ENCODE measurements at regions not wholly inside any gene's neighbourhood (a gene's known extent, or its start where the extent isn't known, plus 50 kb on each side); places are given as distances from the start of the nearest gene placed in this dataset.

- TF ChIP-seq BACH2 (CRISPR knock-in tag; IDR thresholded peaks at IDR 0.05; ENCODE audit: borderline replicate concordance), result no peak
- TF ChIP-seq SNAI2 (CRISPR knock-in tag; IDR thresholded peaks at IDR 0.05), result no peak
- TF ChIP-seq, protein P1, sequence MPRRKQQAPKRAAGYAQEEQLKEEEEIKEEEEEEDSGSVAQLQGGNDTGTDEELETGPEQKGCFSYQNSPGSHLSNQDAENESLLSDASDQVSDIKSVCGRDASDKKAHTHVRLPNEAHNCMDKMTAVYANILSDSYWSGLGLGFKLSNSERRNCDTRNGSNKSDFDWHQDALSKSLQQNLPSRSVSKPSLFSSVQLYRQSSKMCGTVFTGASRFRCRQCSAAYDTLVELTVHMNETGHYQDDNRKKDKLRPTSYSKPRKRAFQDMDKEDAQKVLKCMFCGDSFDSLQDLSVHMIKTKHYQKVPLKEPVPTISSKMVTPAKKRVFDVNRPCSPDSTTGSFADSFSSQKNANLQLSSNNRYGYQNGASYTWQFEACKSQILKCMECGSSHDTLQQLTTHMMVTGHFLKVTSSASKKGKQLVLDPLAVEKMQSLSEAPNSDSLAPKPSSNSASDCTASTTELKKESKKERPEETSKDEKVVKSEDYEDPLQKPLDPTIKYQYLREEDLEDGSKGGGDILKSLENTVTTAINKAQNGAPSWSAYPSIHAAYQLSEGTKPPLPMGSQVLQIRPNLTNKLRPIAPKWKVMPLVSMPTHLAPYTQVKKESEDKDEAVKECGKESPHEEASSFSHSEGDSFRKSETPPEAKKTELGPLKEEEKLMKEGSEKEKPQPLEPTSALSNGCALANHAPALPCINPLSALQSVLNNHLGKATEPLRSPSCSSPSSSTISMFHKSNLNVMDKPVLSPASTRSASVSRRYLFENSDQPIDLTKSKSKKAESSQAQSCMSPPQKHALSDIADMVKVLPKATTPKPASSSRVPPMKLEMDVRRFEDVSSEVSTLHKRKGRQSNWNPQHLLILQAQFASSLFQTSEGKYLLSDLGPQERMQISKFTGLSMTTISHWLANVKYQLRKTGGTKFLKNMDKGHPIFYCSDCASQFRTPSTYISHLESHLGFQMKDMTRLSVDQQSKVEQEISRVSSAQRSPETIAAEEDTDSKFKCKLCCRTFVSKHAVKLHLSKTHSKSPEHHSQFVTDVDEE (CRISPR knock-in tag; IDR thresholded peaks at IDR 0.05), result no peak
- TF ChIP-seq, protein P2, sequence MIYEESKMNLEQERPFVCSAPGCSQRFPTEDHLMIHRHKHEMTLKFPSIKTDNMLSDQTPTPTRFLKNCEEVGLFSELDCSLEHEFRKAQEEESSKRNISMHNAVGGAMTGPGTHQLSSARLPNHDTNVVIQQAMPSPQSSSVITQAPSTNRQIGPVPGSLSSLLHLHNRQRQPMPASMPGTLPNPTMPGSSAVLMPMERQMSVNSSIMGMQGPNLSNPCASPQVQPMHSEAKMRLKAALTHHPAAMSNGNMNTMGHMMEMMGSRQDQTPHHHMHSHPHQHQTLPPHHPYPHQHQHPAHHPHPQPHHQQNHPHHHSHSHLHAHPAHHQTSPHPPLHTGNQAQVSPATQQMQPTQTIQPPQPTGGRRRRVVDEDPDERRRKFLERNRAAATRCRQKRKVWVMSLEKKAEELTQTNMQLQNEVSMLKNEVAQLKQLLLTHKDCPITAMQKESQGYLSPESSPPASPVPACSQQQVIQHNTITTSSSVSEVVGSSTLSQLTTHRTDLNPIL (CRISPR knock-in tag; IDR thresholded peaks at IDR 0.05; ENCODE audit: low read depth), result no peak
- TF ChIP-seq PATZ1 (CRISPR knock-in tag; IDR thresholded peaks at IDR 0.05; ENCODE audit: borderline replicate concordance), result no peak
- TF ChIP-seq ZFP30 (CRISPR knock-in tag; IDR thresholded peaks at IDR 0.05), result no peak
- TF ChIP-seq ARNTL (CRISPR knock-in tag; IDR thresholded peaks at IDR 0.05; ENCODE audit: borderline replicate concordance, low read depth), result no peak
- no peak for TF ChIP-seq PPARA (CRISPR knock-in tag; IDR thresholded peaks at IDR 0.05; ENCODE audit: borderline replicate concordance)
- no peak for TF ChIP-seq ISL1 (CRISPR knock-in tag; IDR thresholded peaks at IDR 0.05)
Observed at GRCh38 chr5:152487130-152487529, 82.1 kb upstream of the NMUR2 start.
